ENCODE measurements at regions not wholly inside any gene's neighbourhood (a gene's known extent, or its start where the extent isn't known, plus 50 kb on each side); places are given as distances from the start of the nearest gene placed in this dataset.

- DNase-seq: no peak
- intact Hi-C loops (cut with DNase I; ENCODE audit: low total_unique reads): no loop called here
- H3K4me3 ChIP-seq: no peak overlapping the region
- H3K27me3 ChIP-seq: no peaks in the 10 kb centered on the region
- H3K36me3 ChIP-seq: no peaks in the 10 kb centered on the region
- no peaks in the 10 kb centered on the region for H3K9me3 ChIP-seq
- no peak overlapping the region for H3K27ac ChIP-seq
- no peaks in the 10 kb centered on the region for H3K4me1 ChIP-seq
- no peak for TF ChIP-seq POLR2A (IDR thresholded peaks at IDR 0.05)
- TF ChIP-seq CTCF (IDR thresholded peaks at IDR 0.05): no peak
Observed at GRCh38 chr2:152240559-152241231, 65.1 kb upstream of the STAM2 start.

GRCh38 chr2:152241948-152242729 is 66.6 kb upstream of the STAM2 start:
- TF ChIP-seq POLR2A (IDR thresholded peaks at IDR 0.05) (no peak), CTCF (IDR thresholded peaks at IDR 0.05) (no peak)
- Histone ChIP-seq H3K4me3 (no peak overlapping the region), H3K36me3 (no peaks in the 10 kb centered on the region), H3K4me1 (no peaks in the 10 kb centered on the region), H3K27ac (no peak overlapping the region), H3K27me3 (no peaks in the 10 kb centered on the region), H3K9me3 (no peaks in the 10 kb centered on the region)
- intact Hi-C loops (cut with DNase I; ENCODE audit: low total_unique reads): no loop called here
- DNase-seq: no peak

DNA sequence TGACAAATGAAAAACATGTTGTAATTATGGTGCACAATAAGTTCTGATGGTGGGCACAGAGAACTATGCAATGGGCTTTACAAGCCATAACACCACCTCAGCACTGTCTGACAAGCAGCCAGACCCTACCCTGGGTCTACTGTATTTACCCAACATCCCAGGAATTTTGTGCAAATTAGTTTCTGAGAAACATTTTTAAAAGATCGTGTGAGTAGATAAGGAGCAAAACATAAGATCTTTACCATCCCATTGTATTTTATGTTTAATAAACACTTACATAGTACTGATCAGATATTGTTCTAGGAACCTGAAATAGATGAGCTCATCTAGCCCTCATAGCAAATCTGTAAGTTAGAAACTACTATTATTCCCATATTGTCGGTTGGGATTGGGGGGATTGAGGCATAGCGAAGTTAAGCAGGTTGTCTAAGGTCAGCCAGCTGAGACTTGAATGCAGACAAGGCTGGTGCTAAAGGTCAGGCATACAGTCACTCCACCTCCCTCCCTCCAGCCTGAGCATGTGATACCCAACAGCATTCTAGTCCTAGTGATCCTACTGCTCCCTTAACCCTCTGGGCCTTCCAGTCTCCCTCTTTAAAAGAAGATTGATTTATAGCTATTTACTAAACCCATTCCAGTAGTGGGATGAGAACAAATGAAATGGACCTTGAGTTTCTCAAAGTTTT is 67.4 kb upstream of the STAM2 start:
- intact Hi-C loops (cut with DNase I; ENCODE audit: low total_unique reads): no loop called here
- H3K27me3 ChIP-seq: no peaks in the 10 kb centered on the region
- no peaks in the 10 kb centered on the region for H3K9me3 ChIP-seq
- TF ChIP-seq CTCF (IDR thresholded peaks at IDR 0.05) (no peak), POLR2A (IDR thresholded peaks at IDR 0.05) (no peak)
- H3K4me1 ChIP-seq: no peaks in the 10 kb centered on the region
- no peak overlapping the region for H3K27ac ChIP-seq
- H3K4me3 ChIP-seq: no peak overlapping the region
- H3K36me3 ChIP-seq: no peaks in the 10 kb centered on the region
- no peak for DNase-seq

- Histone ChIP-seq H3K27me3 (no peaks in the 10 kb centered on the region), H3K4me1 (no peaks in the 10 kb centered on the region), H3K36me3 (no peaks in the 10 kb centered on the region), H3K27ac (no peak overlapping the region), H3K4me3 (no peak overlapping the region), H3K9me3 (no peaks in the 10 kb centered on the region)
- intact Hi-C loops (cut with DNase I; ENCODE audit: low total_unique reads): no loop called here
- TF ChIP-seq CTCF (IDR thresholded peaks at IDR 0.05) (no peak), POLR2A (IDR thresholded peaks at IDR 0.05) (no peak)
- no peak for DNase-seq
Observed at GRCh38 chr2:152243761-152244640, 68.4 kb upstream of the STAM2 start.

Data from uterus (tissue), 3 donors.